ENCODE measurements at regions not wholly inside any gene's neighbourhood (a gene's known extent, or its start where the extent isn't known, plus 50 kb on each side); places are given as distances from the start of the nearest gene placed in this dataset.

- TF ChIP-seq POLR2A (IDR thresholded peaks at IDR 0.05; ENCODE audit: extremely low read depth, insufficient read length), result no peak
- TF ChIP-seq, protein P1, sequence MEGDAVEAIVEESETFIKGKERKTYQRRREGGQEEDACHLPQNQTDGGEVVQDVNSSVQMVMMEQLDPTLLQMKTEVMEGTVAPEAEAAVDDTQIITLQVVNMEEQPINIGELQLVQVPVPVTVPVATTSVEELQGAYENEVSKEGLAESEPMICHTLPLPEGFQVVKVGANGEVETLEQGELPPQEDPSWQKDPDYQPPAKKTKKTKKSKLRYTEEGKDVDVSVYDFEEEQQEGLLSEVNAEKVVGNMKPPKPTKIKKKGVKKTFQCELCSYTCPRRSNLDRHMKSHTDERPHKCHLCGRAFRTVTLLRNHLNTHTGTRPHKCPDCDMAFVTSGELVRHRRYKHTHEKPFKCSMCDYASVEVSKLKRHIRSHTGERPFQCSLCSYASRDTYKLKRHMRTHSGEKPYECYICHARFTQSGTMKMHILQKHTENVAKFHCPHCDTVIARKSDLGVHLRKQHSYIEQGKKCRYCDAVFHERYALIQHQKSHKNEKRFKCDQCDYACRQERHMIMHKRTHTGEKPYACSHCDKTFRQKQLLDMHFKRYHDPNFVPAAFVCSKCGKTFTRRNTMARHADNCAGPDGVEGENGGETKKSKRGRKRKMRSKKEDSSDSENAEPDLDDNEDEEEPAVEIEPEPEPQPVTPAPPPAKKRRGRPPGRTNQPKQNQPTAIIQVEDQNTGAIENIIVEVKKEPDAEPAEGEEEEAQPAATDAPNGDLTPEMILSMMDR (IDR thresholded peaks at IDR 0.05; ENCODE audit: low read depth, low read length), result no peak
Measured at GRCh38 chr3:31434819-31435218, 97.9 kb upstream of the STT3B start.
